Endothelial cell of umbilical vein (primary cell): ENCODE measurements at regions not wholly inside any gene's neighbourhood (a gene's known extent, or its start where the extent isn't known, plus 50 kb on each side); places are given as distances from the start of the nearest gene placed in this dataset.

Source experiments
- CTCF ChIP-seq, 2 donors: IDR thresholded peaks; 1 replicate in 1 of 2; 2 replicates in 1 of 2; pipeline ENCODE4 v1.5.1; 2011; ENCODE audit warnings: low read length in 2 of 2, mild to moderate bottlenecking in 2 of 2, moderate library complexity in 2 of 2, control low read depth in 1 of 2, inconsistent platforms in 1 of 2, low read depth in 1 of 2; ENCODE audit not compliant: insufficient read depth in 1 of 2; ENCODE audit errors: extremely low read depth in 1 of 2
- EZH2 ChIP-seq: IDR thresholded peaks from 2 replicates; pipeline ENCODE4 v1.6.1; 2012; ENCODE audit warnings: borderline replicate concordance, low read depth, mild to moderate bottlenecking, moderate library complexity, low read length, inconsistent platforms; ENCODE audit not compliant: severe bottlenecking
- POLR2AphosphoS5 ChIP-seq: IDR thresholded peaks from 2 replicates; pipeline ENCODE4 v1.6.1; 2012; ENCODE audit warnings: low read depth, mild to moderate bottlenecking, control low read depth, low read length, moderate library complexity; ENCODE audit not compliant: insufficient read depth

- TF ChIP-seq CTCF (IDR thresholded peaks at IDR 0.05; ENCODE audit: extremely low read depth in 1 of 2, insufficient read depth in 1 of 2, low read depth in 1 of 2, low read length in 2 of 2): no peak
- no peak for TF ChIP-seq POLR2AphosphoS5
- TF ChIP-seq EZH2: no peak
These were observed 755.5 kb downstream of the SLITRK5 start for GRCh38 chr13:88426661-88427060.
